K562 (cell line): ENCODE measurements at regions not wholly inside any gene's neighbourhood (a gene's known extent, or its start where the extent isn't known, plus 50 kb on each side); places are given as distances from the start of the nearest gene placed in this dataset.

Experiments
- E2F3 ChIP-seq: fragments of 250-450 bp; sonication (Bioruptor Pico); IDR thresholded peaks from 2 replicates; pipeline ENCODE4 v1.4.0; 2020; ENCODE audit warnings: mild to moderate bottlenecking
- ZNF134 ChIP-seq: fragments of 250-450 bp; sonication (Bioruptor Pico); conservative IDR thresholded peaks from 2 replicates; pipeline ENCODE4 v1.4.0; 2020
- ZNF146 ChIP-seq: IDR thresholded peaks from one replicate; pipeline ENCODE4 v1.6.1; 2018; ENCODE audit warnings: missing compliant biosample characterization; ENCODE audit not compliant: unreplicated experiment
- ZNF184 ChIP-seq: sonication (generic); formaldehyde crosslinking; IDR thresholded peaks from 2 replicates; pipeline ENCODE4 v1.5.0; 2020; ENCODE audit warnings: missing genetic modification reagents
- ZNF232 ChIP-seq: sonication (generic); formaldehyde crosslinking; IDR thresholded peaks from 2 replicates; pipeline ENCODE4 v1.8.0; 2022; ENCODE audit warnings: mild to moderate bottlenecking, missing genetic modification reagents
- ZNF764 ChIP-seq: fragments of 250-450 bp; sonication (Bioruptor Pico); IDR thresholded peaks from 2 replicates; pipeline ENCODE4 v1.4.0; 2020; ENCODE audit warnings: low read depth, mild to moderate bottlenecking, moderate library complexity
- ZNF778 ChIP-seq: fragments of 450-650 bp; formaldehyde crosslinking; IDR thresholded peaks from 2 replicates; pipeline ENCODE4 v1.4.0; 2020; ENCODE audit warnings: mild to moderate bottlenecking, moderate library complexity
- ZNF785 ChIP-seq: fragments of 250-450 bp; sonication (Bioruptor Pico); IDR thresholded peaks from 2 replicates; pipeline ENCODE4 v1.4.0; 2020; ENCODE audit warnings: mild to moderate bottlenecking
- TF ChIP-seq, protein P1 (sequence below): fragments of 250-450 bp; sonication (Bioruptor Pico); IDR thresholded peaks from 2 replicates; pipeline ENCODE4 v1.9.0; 2021; ENCODE audit warnings: mild to moderate bottlenecking, inconsistent platforms
- TF ChIP-seq, protein P2 (sequence below): fragments of 250-450 bp; sonication (Bioruptor Pico); IDR thresholded peaks from 2 replicates; pipeline ENCODE4 v1.4.0; 2020; ENCODE audit warnings: mild to moderate bottlenecking, moderate library complexity, borderline replicate concordance
- TF ChIP-seq, protein P3 (sequence below): fragments of 450-650 bp; IDR thresholded peaks from 2 replicates; pipeline ENCODE4 v1.6.1; 2017; ENCODE audit warnings: antibody characterized with exemption
- TF ChIP-seq, protein P4 (sequence below): fragments of 200-400 bp; formaldehyde crosslinking; IDR thresholded peaks from 2 replicates; pipeline ENCODE4 v1.6.1; 2017; ENCODE audit warnings: mild to moderate bottlenecking, low read depth, low read length, moderate library complexity
- TF ChIP-seq, protein P5 (sequence below): sonication (generic); formaldehyde crosslinking; IDR thresholded peaks from 2 replicates; pipeline ENCODE4 v1.8.0; 2022; ENCODE audit warnings: mild to moderate bottlenecking, missing genetic modification reagents
- TF ChIP-seq, protein P6 (sequence below): fragments of 250-450 bp; sonication (Bioruptor Pico); IDR thresholded peaks from 2 replicates; pipeline ENCODE4 v1.8.0; 2021; ENCODE audit warnings: moderate library complexity, mild to moderate bottlenecking, inconsistent platforms
- TF ChIP-seq, protein P7 (sequence below): fragments of 450-650 bp; IDR thresholded peaks from 2 replicates; pipeline ENCODE4 v1.6.1; 2016; ENCODE audit warnings: low read depth, mild to moderate bottlenecking, moderate library complexity

DNA sequence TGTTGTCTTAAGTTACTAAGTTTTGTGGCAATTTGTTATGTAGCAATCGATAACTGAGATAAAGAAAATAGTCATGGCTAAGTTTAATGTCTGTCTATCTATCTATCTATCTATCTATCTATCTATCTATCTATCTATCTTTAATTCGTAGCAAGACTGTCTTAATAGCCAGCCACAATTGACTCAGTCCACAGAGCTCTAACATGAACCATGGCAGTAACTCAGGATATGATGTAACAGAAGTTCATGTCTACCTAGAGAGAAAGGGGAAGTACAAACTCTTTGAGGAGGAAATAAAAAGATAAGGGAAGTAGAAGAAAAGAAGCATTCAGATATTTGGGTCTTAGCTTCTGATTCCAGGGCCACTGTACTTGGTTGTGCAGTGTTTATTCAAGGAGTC, 61.5 kb upstream of the FNDC3B start (continued):
- TF ChIP-seq, protein P1, sequence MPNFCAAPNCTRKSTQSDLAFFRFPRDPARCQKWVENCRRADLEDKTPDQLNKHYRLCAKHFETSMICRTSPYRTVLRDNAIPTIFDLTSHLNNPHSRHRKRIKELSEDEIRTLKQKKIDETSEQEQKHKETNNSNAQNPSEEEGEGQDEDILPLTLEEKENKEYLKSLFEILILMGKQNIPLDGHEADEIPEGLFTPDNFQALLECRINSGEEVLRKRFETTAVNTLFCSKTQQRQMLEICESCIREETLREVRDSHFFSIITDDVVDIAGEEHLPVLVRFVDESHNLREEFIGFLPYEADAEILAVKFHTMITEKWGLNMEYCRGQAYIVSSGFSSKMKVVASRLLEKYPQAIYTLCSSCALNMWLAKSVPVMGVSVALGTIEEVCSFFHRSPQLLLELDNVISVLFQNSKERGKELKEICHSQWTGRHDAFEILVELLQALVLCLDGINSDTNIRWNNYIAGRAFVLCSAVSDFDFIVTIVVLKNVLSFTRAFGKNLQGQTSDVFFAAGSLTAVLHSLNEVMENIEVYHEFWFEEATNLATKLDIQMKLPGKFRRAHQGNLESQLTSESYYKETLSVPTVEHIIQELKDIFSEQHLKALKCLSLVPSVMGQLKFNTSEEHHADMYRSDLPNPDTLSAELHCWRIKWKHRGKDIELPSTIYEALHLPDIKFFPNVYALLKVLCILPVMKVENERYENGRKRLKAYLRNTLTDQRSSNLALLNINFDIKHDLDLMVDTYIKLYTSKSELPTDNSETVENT (CRISPR knock-in tag): no peak
- TF ChIP-seq, protein P2, sequence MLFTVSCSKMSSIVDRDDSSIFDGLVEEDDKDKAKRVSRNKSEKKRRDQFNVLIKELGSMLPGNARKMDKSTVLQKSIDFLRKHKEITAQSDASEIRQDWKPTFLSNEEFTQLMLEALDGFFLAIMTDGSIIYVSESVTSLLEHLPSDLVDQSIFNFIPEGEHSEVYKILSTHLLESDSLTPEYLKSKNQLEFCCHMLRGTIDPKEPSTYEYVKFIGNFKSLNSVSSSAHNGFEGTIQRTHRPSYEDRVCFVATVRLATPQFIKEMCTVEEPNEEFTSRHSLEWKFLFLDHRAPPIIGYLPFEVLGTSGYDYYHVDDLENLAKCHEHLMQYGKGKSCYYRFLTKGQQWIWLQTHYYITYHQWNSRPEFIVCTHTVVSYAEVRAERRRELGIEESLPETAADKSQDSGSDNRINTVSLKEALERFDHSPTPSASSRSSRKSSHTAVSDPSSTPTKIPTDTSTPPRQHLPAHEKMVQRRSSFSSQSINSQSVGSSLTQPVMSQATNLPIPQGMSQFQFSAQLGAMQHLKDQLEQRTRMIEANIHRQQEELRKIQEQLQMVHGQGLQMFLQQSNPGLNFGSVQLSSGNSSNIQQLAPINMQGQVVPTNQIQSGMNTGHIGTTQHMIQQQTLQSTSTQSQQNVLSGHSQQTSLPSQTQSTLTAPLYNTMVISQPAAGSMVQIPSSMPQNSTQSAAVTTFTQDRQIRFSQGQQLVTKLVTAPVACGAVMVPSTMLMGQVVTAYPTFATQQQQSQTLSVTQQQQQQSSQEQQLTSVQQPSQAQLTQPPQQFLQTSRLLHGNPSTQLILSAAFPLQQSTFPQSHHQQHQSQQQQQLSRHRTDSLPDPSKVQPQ (CRISPR knock-in tag): no peak
- TF ChIP-seq ZNF146 (CRISPR knock-in tag) (no peak), ZNF785 (CRISPR knock-in tag) (no peak), ZNF184 (CRISPR knock-in tag) (no peak), E2F3 (no peak), ZNF232 (CRISPR knock-in tag) (no peak), ZNF778 (CRISPR knock-in tag) (no peak), ZNF134 (CRISPR knock-in tag) (no peak), ZNF764 (CRISPR knock-in tag) (no peak)
- TF ChIP-seq, protein P3, sequence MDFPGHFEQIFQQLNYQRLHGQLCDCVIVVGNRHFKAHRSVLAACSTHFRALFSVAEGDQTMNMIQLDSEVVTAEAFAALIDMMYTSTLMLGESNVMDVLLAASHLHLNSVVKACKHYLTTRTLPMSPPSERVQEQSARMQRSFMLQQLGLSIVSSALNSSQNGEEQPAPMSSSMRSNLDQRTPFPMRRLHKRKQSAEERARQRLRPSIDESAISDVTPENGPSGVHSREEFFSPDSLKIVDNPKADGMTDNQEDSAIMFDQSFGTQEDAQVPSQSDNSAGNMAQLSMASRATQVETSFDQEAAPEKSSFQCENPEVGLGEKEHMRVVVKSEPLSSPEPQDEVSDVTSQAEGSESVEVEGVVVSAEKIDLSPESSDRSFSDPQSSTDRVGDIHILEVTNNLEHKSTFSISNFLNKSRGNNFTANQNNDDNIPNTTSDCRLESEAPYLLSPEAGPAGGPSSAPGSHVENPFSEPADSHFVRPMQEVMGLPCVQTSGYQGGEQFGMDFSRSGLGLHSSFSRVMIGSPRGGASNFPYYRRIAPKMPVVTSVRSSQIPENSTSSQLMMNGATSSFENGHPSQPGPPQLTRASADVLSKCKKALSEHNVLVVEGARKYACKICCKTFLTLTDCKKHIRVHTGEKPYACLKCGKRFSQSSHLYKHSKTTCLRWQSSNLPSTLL: no peak
- TF ChIP-seq, protein P4, sequence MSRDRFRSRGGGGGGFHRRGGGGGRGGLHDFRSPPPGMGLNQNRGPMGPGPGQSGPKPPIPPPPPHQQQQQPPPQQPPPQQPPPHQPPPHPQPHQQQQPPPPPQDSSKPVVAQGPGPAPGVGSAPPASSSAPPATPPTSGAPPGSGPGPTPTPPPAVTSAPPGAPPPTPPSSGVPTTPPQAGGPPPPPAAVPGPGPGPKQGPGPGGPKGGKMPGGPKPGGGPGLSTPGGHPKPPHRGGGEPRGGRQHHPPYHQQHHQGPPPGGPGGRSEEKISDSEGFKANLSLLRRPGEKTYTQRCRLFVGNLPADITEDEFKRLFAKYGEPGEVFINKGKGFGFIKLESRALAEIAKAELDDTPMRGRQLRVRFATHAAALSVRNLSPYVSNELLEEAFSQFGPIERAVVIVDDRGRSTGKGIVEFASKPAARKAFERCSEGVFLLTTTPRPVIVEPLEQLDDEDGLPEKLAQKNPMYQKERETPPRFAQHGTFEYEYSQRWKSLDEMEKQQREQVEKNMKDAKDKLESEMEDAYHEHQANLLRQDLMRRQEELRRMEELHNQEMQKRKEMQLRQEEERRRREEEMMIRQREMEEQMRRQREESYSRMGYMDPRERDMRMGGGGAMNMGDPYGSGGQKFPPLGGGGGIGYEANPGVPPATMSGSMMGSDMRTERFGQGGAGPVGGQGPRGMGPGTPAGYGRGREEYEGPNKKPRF: no peak
- TF ChIP-seq, protein P5, sequence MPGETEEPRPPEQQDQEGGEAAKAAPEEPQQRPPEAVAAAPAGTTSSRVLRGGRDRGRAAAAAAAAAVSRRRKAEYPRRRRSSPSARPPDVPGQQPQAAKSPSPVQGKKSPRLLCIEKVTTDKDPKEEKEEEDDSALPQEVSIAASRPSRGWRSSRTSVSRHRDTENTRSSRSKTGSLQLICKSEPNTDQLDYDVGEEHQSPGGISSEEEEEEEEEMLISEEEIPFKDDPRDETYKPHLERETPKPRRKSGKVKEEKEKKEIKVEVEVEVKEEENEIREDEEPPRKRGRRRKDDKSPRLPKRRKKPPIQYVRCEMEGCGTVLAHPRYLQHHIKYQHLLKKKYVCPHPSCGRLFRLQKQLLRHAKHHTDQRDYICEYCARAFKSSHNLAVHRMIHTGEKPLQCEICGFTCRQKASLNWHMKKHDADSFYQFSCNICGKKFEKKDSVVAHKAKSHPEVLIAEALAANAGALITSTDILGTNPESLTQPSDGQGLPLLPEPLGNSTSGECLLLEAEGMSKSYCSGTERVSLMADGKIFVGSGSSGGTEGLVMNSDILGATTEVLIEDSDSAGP (CRISPR knock-in tag): no peak
- TF ChIP-seq, protein P6, sequence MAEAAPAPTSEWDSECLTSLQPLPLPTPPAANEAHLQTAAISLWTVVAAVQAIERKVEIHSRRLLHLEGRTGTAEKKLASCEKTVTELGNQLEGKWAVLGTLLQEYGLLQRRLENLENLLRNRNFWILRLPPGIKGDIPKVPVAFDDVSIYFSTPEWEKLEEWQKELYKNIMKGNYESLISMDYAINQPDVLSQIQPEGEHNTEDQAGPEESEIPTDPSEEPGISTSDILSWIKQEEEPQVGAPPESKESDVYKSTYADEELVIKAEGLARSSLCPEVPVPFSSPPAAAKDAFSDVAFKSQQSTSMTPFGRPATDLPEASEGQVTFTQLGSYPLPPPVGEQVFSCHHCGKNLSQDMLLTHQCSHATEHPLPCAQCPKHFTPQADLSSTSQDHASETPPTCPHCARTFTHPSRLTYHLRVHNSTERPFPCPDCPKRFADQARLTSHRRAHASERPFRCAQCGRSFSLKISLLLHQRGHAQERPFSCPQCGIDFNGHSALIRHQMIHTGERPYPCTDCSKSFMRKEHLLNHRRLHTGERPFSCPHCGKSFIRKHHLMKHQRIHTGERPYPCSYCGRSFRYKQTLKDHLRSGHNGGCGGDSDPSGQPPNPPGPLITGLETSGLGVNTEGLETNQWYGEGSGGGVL (CRISPR knock-in tag): no peak
- TF ChIP-seq, protein P7, sequence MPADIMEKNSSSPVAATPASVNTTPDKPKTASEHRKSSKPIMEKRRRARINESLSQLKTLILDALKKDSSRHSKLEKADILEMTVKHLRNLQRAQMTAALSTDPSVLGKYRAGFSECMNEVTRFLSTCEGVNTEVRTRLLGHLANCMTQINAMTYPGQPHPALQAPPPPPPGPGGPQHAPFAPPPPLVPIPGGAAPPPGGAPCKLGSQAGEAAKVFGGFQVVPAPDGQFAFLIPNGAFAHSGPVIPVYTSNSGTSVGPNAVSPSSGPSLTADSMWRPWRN: no peak
